NCI-H748 (cell line): ENCODE measurements at regions not wholly inside any gene's neighbourhood (a gene's known extent, or its start where the extent isn't known, plus 50 kb on each side); places are given as distances from the start of the nearest gene placed in this dataset.

Experiments
- DNase-seq: peaks from one replicate; lab custom pipeline; 2025; ENCODE audit not compliant: unreplicated experiment; lab: John Stamatoyannopoulos, UW

GRCh38 chr3:168539909-168540308 is 444.2 kb upstream of the GOLIM4 start:
- no peak for DNase-seq

- DNase-seq: no peak
Observed at GRCh38 chr3:168534761-168535160, 439.0 kb upstream of the GOLIM4 start.

GRCh38 chr3:168533600-168533999 is 437.9 kb upstream of the GOLIM4 start:
- no peak for DNase-seq

GRCh38 chr3:168532135-168532534 is 436.4 kb upstream of the GOLIM4 start:
- no peak for DNase-seq

GRCh38 chr3:168531116-168531515 is 435.4 kb upstream of the GOLIM4 start:
- peak; percentile 15 for DNase-seq

- no peak for DNase-seq
Observed at GRCh38 chr3:168524129-168524528, 428.4 kb upstream of the GOLIM4 start.

GRCh38 chr3:168517249-168518071 is 421.7 kb upstream of the GOLIM4 start:
- peak; percentile 56 for DNase-seq

GRCh38 chr3:168514252-168514651 is 418.5 kb upstream of the GOLIM4 start:
- no peak for DNase-seq

- no peak for DNase-seq
Observed at GRCh38 chr3:168512802-168513201, 417.1 kb upstream of the GOLIM4 start.

- DNase-seq: peak; percentile 2
Observed at GRCh38 chr3:168511428-168512014, 415.8 kb upstream of the GOLIM4 start.

- DNase-seq: no peak
Observed at GRCh38 chr3:168506589-168506988, 410.9 kb upstream of the GOLIM4 start.

- DNase-seq: no peak
Observed at GRCh38 chr3:168501570-168501969, 405.8 kb upstream of the GOLIM4 start.

GRCh38 chr3:168498194-168498593 is 402.5 kb upstream of the GOLIM4 start:
- no peak for DNase-seq

- no peak for DNase-seq
Observed at GRCh38 chr3:168497741-168498140, 402.0 kb upstream of the GOLIM4 start.

GRCh38 chr3:168497183-168497582 is 401.5 kb upstream of the GOLIM4 start:
- DNase-seq: no peak

GRCh38 chr3:168495932-168496331 is 400.2 kb upstream of the GOLIM4 start:
- DNase-seq: no peak

- no peak for DNase-seq
Observed at GRCh38 chr3:168495270-168495669, 399.5 kb upstream of the GOLIM4 start.

GRCh38 chr3:168493412-168494205 is 397.9 kb upstream of the GOLIM4 start:
- no peak for DNase-seq

- DNase-seq: no peak
Observed at GRCh38 chr3:168490981-168491380, 395.3 kb upstream of the GOLIM4 start.

GRCh38 chr3:168489301-168489700 is 393.6 kb upstream of the GOLIM4 start:
- DNase-seq: no peak

- no peak for DNase-seq
Observed at GRCh38 chr3:168485936-168486335, 390.2 kb upstream of the GOLIM4 start.
